ENCODE measurements at regions not wholly inside any gene's neighbourhood (a gene's known extent, or its start where the extent isn't known, plus 50 kb on each side); places are given as distances from the start of the nearest gene placed in this dataset.

DNA sequence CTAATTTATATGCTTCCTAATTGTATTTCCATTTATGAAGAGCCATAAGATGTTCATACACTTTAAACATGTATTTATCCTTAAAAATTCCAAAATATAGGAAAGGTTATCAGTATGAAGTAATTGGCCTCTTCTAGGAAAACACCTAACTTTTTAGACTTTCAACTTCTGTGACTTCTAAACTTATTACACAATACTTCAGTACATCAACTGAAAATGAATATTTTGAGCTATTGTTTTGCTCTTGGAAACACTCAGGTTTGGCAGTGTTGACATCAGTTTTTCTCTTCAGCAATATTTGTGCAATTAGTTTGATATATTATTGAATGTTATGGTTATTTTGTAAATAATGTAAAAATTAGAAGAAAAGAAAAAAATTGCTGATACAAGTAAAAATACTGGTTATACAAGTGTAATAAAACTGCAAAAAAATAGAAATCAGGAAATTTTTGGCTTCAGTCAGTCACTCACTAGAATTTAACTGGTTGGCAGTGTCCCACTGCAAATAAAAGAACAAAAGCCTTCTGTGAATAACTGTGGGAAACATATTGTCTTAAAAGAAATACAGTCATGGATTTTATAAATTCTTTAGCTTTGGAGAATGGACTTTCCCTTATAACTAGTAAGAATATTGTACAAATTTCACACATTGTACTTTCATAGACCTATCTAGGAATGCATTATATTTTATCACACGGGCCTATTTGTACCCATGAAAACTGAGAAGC lies 635.9 kb downstream of the TLE1 start:
- TF ChIP-seq POLR2A (IDR thresholded peaks at IDR 0.05; ENCODE audit: low read depth, low read length) (no peak), POLR2AphosphoS5 (IDR thresholded peaks at IDR 0.05; ENCODE audit: insufficient read depth, low read depth, low read length) (no peak)
- TF ChIP-seq, protein P1, sequence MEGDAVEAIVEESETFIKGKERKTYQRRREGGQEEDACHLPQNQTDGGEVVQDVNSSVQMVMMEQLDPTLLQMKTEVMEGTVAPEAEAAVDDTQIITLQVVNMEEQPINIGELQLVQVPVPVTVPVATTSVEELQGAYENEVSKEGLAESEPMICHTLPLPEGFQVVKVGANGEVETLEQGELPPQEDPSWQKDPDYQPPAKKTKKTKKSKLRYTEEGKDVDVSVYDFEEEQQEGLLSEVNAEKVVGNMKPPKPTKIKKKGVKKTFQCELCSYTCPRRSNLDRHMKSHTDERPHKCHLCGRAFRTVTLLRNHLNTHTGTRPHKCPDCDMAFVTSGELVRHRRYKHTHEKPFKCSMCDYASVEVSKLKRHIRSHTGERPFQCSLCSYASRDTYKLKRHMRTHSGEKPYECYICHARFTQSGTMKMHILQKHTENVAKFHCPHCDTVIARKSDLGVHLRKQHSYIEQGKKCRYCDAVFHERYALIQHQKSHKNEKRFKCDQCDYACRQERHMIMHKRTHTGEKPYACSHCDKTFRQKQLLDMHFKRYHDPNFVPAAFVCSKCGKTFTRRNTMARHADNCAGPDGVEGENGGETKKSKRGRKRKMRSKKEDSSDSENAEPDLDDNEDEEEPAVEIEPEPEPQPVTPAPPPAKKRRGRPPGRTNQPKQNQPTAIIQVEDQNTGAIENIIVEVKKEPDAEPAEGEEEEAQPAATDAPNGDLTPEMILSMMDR (IDR thresholded peaks at IDR 0.05; ENCODE audit: extremely low read depth in 1 of 2, insufficient read depth in 1 of 2, low read depth in 1 of 2, low read length in 2 of 2) = no peak
- TF ChIP-seq, protein P2, sequence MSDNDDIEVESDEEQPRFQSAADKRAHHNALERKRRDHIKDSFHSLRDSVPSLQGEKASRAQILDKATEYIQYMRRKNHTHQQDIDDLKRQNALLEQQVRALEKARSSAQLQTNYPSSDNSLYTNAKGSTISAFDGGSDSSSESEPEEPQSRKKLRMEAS (IDR thresholded peaks at IDR 0.05; ENCODE audit: insufficient read depth, insufficient read length) = no peak
